H1 (cell line): ENCODE measurements at regions not wholly inside any gene's neighbourhood (a gene's known extent, or its start where the extent isn't known, plus 50 kb on each side); places are given as distances from the start of the nearest gene placed in this dataset.

Source experiments
- CTCF ChIA-PET: fragments of 300-600 bp; sonication (Branson Sonifier 250); formaldehyde crosslinking; loops from one replicate; lab custom pipeline; 2021; ENCODE audit not compliant: partially characterized antibody; lab: Charles Lee
- POLR2A ChIA-PET: fragments of 300-600 bp; sonication (Branson Sonifier 250); formaldehyde crosslinking; loops from one replicate; lab custom pipeline; 2021; ENCODE audit warnings: inconsistent platforms; ENCODE audit not compliant: partially characterized antibody; lab: Charles Lee
- DNase-seq, 2 experiments: peaks; one replicate each; pipeline versions ENCODE4 v3.0.0 to v3.0.0-alpha.2; 2010 to 2022; ENCODE audit warnings: low spot score in 2 of 2, low read depth in 1 of 2, mixed read lengths in 1 of 2
- FAIRE-seq: peaks from 2 replicates; lab custom pipeline; 2011; peaks lifted over from hg19 to GRCh38; lab: Jason Lieb, UNC
- H2AFZ ChIP-seq: 2 replicates; pipeline ENCODE4 v1.8.1; 2012; ENCODE audit warnings: low read length, inconsistent platforms
- H2AK5ac ChIP-seq: 2 replicates; pipeline ENCODE4 v1.6.1; 2013; ENCODE audit warnings: low read depth, low read length
- H2BK120ac ChIP-seq: replicated peaks from 2 replicates; pipeline ENCODE3; 2013; ENCODE audit warnings: low read depth, low read length, inconsistent platforms
- H2BK12ac ChIP-seq: 2 replicates; pipeline ENCODE4 v1.6.1; 2013; ENCODE audit warnings: low read depth, low read length
- H2BK15ac ChIP-seq: 2 replicates; pipeline ENCODE4 v1.6.1; 2013; ENCODE audit warnings: low read length
- H2BK20ac ChIP-seq: 2 replicates; pipeline ENCODE4 v1.6.1; 2013; ENCODE audit warnings: low read length
- H2BK5ac ChIP-seq: 2 replicates; pipeline ENCODE4 v1.6.1; 2013; ENCODE audit warnings: low read depth, low read length
- H3K14ac ChIP-seq: 2 replicates; pipeline ENCODE4 v1.6.1; 2013; ENCODE audit warnings: inconsistent platforms; ENCODE audit not compliant: insufficient read length
- H3K18ac ChIP-seq: 2 replicates; pipeline ENCODE4 v1.6.1; 2013; ENCODE audit warnings: low read length; ENCODE audit errors: extremely low read depth
- H3K23ac ChIP-seq: 2 replicates; pipeline ENCODE4 v1.6.1; 2013; ENCODE audit warnings: inconsistent platforms; ENCODE audit not compliant: insufficient read length
- H3K23me2 ChIP-seq: 2 replicates; pipeline ENCODE4 v1.6.1; 2013; ENCODE audit warnings: low read depth, low read length
- H3K27ac ChIP-seq: 2 replicates; pipeline ENCODE4 v1.6.1; 2011; ENCODE audit warnings: low read depth, low read length, inconsistent platforms
- H3K27me3 ChIP-seq, 4 experiments: replicated peaks in 1 of 4; 1 replicate in 1 of 4; 2 replicates in 3 of 4; pipeline versions ENCODE4 v1.6.1 to v1.8.1; 2011 to 2013; ENCODE audit warnings: low read length in 3 of 4, mild to moderate bottlenecking in 3 of 4, inconsistent platforms in 2 of 4, mixed read lengths in 2 of 4, moderate library complexity in 1 of 4; ENCODE audit not compliant: control insufficient read depth in 3 of 4, insufficient read depth in 3 of 4; ENCODE audit errors: extremely low read depth in 1 of 4
- H3K36me3 ChIP-seq, 4 experiments: 2 replicates each; pipeline versions ENCODE4 v1.6.1 to v1.8.1; 2011 to 2013; ENCODE audit warnings: mild to moderate bottlenecking in 4 of 4, low read length in 3 of 4, moderate library complexity in 2 of 4, control low read depth in 1 of 4, inconsistent platforms in 1 of 4; ENCODE audit not compliant: insufficient read depth in 4 of 4, control insufficient read depth in 2 of 4
- H3K4ac ChIP-seq: replicated peaks from 2 replicates; pipeline ENCODE3; 2013; ENCODE audit warnings: low read length, low read depth, mixed read lengths, inconsistent platforms; ENCODE audit not compliant: insufficient read length
- H3K4me1 ChIP-seq, 4 experiments: replicated peaks in 1 of 4; 1 replicate in 1 of 4; 2 replicates in 3 of 4; pipeline versions ENCODE4 v1.6.1 to v1.8.1; 2011 to 2013; ENCODE audit warnings: low read length in 3 of 4, inconsistent platforms in 2 of 4, mixed read lengths in 1 of 4; ENCODE audit not compliant: insufficient read depth in 4 of 4, control insufficient read depth in 3 of 4
- H3K4me2 ChIP-seq, 2 experiments: 2 replicates each; pipeline versions ENCODE4 v1.6.1 to v1.8.1; 2011 to 2013; ENCODE audit warnings: low read depth in 2 of 2, low read length in 2 of 2, control low read depth in 1 of 2, inconsistent platforms in 1 of 2, mild to moderate bottlenecking in 1 of 2; ENCODE audit not compliant: insufficient read depth in 1 of 2
- H3K4me3 ChIP-seq, 4 experiments: fragments of 200-600, 300-600 bp in 1 of 4; sonication (generic), shearing (Covaris generic), sonication (Bioruptor Twin) in 1 of 4; 2 replicates each; pipeline versions ENCODE4 v1.5.1 to v1.8.1; 2011 to 2016; ENCODE audit warnings: low read length in 4 of 4, low read depth in 3 of 4, control low read depth in 2 of 4, inconsistent platforms in 2 of 4, mild to moderate bottlenecking in 2 of 4, mixed read lengths in 1 of 4, moderate library complexity in 1 of 4; ENCODE audit not compliant: insufficient read depth in 2 of 4; ENCODE audit errors: extremely low read depth in 1 of 4
- H3K56ac ChIP-seq: replicated peaks from 2 replicates; pipeline ENCODE3; 2013; ENCODE audit warnings: low read depth, mild to moderate bottlenecking, mixed read lengths, low read length, inconsistent platforms; ENCODE audit not compliant: insufficient read length
- H3K79me1 ChIP-seq: 2 replicates; pipeline ENCODE4 v1.6.1; 2013; ENCODE audit warnings: low read depth, low read length, control low read depth
- H3K79me2 ChIP-seq, 2 experiments: 2 replicates each; pipeline versions ENCODE4 v1.6.1 to v1.8.1; 2012 to 2013; ENCODE audit warnings: low read length in 2 of 2, mild to moderate bottlenecking in 2 of 2, inconsistent platforms in 1 of 2; ENCODE audit not compliant: insufficient read depth in 2 of 2, control insufficient read depth in 1 of 2
- H3K9ac ChIP-seq, 4 experiments: replicated peaks in 1 of 4; 1 replicate in 1 of 4; 2 replicates in 3 of 4; pipeline versions ENCODE4 v1.6.1 to v1.8.1; 2011 to 2013; ENCODE audit warnings: low read depth in 3 of 4, low read length in 3 of 4, control low read depth in 2 of 4, mild to moderate bottlenecking in 2 of 4, moderate library complexity in 2 of 4, inconsistent platforms in 1 of 4; ENCODE audit errors: extremely low read depth in 1 of 4
- H3K9me3 ChIP-seq, 2 experiments: 2 replicates each; pipeline versions ENCODE4 v1.6.1 to v1.8.1; 2012 to 2013; ENCODE audit warnings: mild to moderate bottlenecking in 2 of 2, moderate library complexity in 2 of 2, control low read depth in 1 of 2, inconsistent platforms in 1 of 2, low read depth in 1 of 2, low read length in 1 of 2, mixed read lengths in 1 of 2; ENCODE audit not compliant: insufficient read depth in 2 of 2
- H4K20me1 ChIP-seq, 2 experiments: replicated peaks in 1 of 2; 2 replicates each; pipeline versions ENCODE3 to v1.8.1; 2011 to 2013; ENCODE audit warnings: inconsistent platforms in 2 of 2, low read length in 2 of 2, mild to moderate bottlenecking in 1 of 2; ENCODE audit not compliant: insufficient read depth in 2 of 2, control insufficient read depth in 1 of 2
- H4K5ac ChIP-seq: 2 replicates; pipeline ENCODE4 v1.6.1; 2013; ENCODE audit warnings: low read length, low read depth, mixed read lengths, inconsistent platforms; ENCODE audit not compliant: insufficient read length
- H4K8ac ChIP-seq: 2 replicates; pipeline ENCODE4 v1.8.0; 2013; ENCODE audit warnings: mild to moderate bottlenecking, moderate library complexity, low read length, inconsistent platforms; ENCODE audit not compliant: insufficient read depth; ENCODE audit errors: extremely low read depth
- H4K91ac ChIP-seq: replicated peaks from 2 replicates; pipeline ENCODE3; 2013; ENCODE audit warnings: low read length, mixed read lengths, inconsistent platforms; ENCODE audit not compliant: insufficient read length
- CEBPB ChIP-seq: IDR thresholded peaks from 2 replicates; pipeline ENCODE4 v1.6.1; 2012; ENCODE audit warnings: low read depth, low read length
- CREB1 ChIP-seq: IDR thresholded peaks from 2 replicates; pipeline ENCODE4 v1.6.1; 2012; ENCODE audit warnings: inconsistent platforms
- CTBP2 ChIP-seq: IDR thresholded peaks from 2 replicates; pipeline ENCODE4 v1.7.0; 2011; ENCODE audit warnings: borderline replicate concordance, mild to moderate bottlenecking, moderate library complexity, mixed read lengths, low read length; ENCODE audit not compliant: insufficient read depth, insufficient read length
- FOSL1 ChIP-seq: IDR thresholded peaks from 2 replicates; pipeline ENCODE4 v1.6.1; 2011; ENCODE audit warnings: mild to moderate bottlenecking, low read depth, low read length, moderate library complexity; ENCODE audit not compliant: insufficient read depth
- GABPA ChIP-seq: IDR thresholded peaks from 2 replicates; pipeline ENCODE4 v1.6.1; 2011; ENCODE audit warnings: mild to moderate bottlenecking, low read length, moderate library complexity, borderline replicate concordance; ENCODE audit not compliant: insufficient read depth
- JUN ChIP-seq: IDR thresholded peaks from 2 replicates; pipeline ENCODE4 v1.6.1; 2011; ENCODE audit warnings: low read depth, mild to moderate bottlenecking, improper control_type of control experiment, low read length
- SIX5 ChIP-seq: IDR thresholded peaks from 2 replicates; pipeline ENCODE4 v1.6.1; 2011; ENCODE audit warnings: mild to moderate bottlenecking, low read depth, low read length
- SUZ12 ChIP-seq: fragments of 200-600 bp; sonication (generic); IDR thresholded peaks from 2 replicates; pipeline ENCODE4 v1.6.1; 2012; ENCODE audit warnings: mild to moderate bottlenecking, inconsistent platforms, low read length, moderate library complexity, mixed read lengths
- WGBS, 2 experiments: shearing (Covaris generic) in 1 of 2; methylation state at CpG; one replicate each; pipeline versions ENCODE4 v1.1.6 to v1.1.7; 2013 to 2015; ENCODE audit warnings: low lambda C conversion rate in 2 of 2, mixed read lengths in 2 of 2, inconsistent platforms in 1 of 2, low coverage in 1 of 2, missing lambda C conversion rate in 1 of 2; ENCODE audit not compliant: insufficient replicate concordance in 2 of 2, insufficient coverage in 1 of 2, insufficient read length in 1 of 2; ENCODE audit errors: extremely low coverage in 1 of 2, missing lambda C conversion rate in 1 of 2; 5-methylcytosine and 5-hydroxymethylcytosine counted together

- Histone ChIP-seq H3K18ac (no peak overlapping the region), H4K20me1 (no peaks in the 10 kb centered on the region), H3K9me3 (no peaks in the 10 kb centered on the region), H3K36me3 (no peaks in the 10 kb centered on the region), H2BK120ac (no peak overlapping the region), H3K9ac (no peak overlapping the region), H3K23ac (no peak overlapping the region), H3K4me1 (no peaks in the 10 kb centered on the region), H2BK20ac (no peak overlapping the region), H4K91ac (no peak overlapping the region), H3K4ac (no peak overlapping the region), H2BK12ac (no peak overlapping the region), H3K79me1 (no peaks in the 10 kb centered on the region), H3K4me3 (no peak overlapping the region), H2AK5ac (no peak overlapping the region), H4K5ac (no peak overlapping the region), H2BK5ac (no peak overlapping the region), H3K79me2 (no peaks in the 10 kb centered on the region), H3K27me3 (no peaks in the 10 kb centered on the region), H4K8ac (no peak overlapping the region), H3K56ac (no peak overlapping the region), H3K4me2 (no peak overlapping the region), H2AFZ (no peak overlapping the region), H3K23me2 (no peaks in the 10 kb centered on the region), H3K14ac (no peak overlapping the region), H2BK15ac (no peak overlapping the region), H3K27ac (no peak overlapping the region)
- 96% methylated on average over 2 of the region's 2 CpGs; no CpG with 5 or more reads in 1 of the 2 experiments for WGBS, 2 experiments
- POLR2A ChIA-PET = no interaction called here
- TF ChIP-seq CTBP2 (no peak), SUZ12 (no peak), SIX5 (no peak), CEBPB (no peak), FOSL1 (no peak), JUN (no peak), GABPA (no peak), CREB1 (no peak)
- CTCF ChIA-PET = interaction anchor here (0.6 to 1.4 kb wide), 5 partner anchors 13 to 1346 kb away, joined by 3 to 5 read pairs (median 3); no protein-coding TSS in a partner anchor
- DNase-seq (no peak), FAIRE-seq (no peak)
These were observed 218.3 kb downstream of the HTR1B start for GRCh38 chr6:77245026-77245425.
